ENCODE measurements at regions not wholly inside any gene's neighbourhood (a gene's known extent, or its start where the extent isn't known, plus 50 kb on each side); places are given as distances from the start of the nearest gene placed in this dataset.

- DNase-seq (ENCODE audit: low spot score), result no peak
These were observed 634.5 kb downstream of the LTN1 start for GRCh38 chr21:28358170-28358569.

GRCh38 chr21:28357743-28358142 lies 634.9 kb downstream of the LTN1 start:
- no peak for DNase-seq (ENCODE audit: low spot score)

GRCh38 chr21:28356422-28356821 lies 636.3 kb downstream of the LTN1 start:
- DNase-seq (ENCODE audit: low spot score), result no peak

GRCh38 chr21:28345934-28346333 lies 646.7 kb downstream of the LTN1 start:
- no peak for DNase-seq (ENCODE audit: low spot score)

- DNase-seq (ENCODE audit: low spot score), result no peak
These were observed 647.7 kb downstream of the LTN1 start for GRCh38 chr21:28344985-28345384.

GRCh38 chr21:28342212-28342810 lies 650.4 kb downstream of the LTN1 start:
- DNase-seq (ENCODE audit: low spot score), result no peak

GRCh38 chr21:28339403-28339802 lies 653.3 kb downstream of the LTN1 start:
- no peak for DNase-seq (ENCODE audit: low spot score)

- no peak for DNase-seq (ENCODE audit: low spot score)
These were observed 653.9 kb downstream of the LTN1 start for GRCh38 chr21:28338701-28339305.

GRCh38 chr21:28337315-28337714 lies 655.4 kb downstream of the LTN1 start:
- peak; percentile 53 for DNase-seq (ENCODE audit: low spot score)

- peak; percentile 64 for DNase-seq (ENCODE audit: low spot score)
These were observed 656.4 kb downstream of the LTN1 start for GRCh38 chr21:28336314-28336713.

GRCh38 chr21:28334407-28334806 lies 658.3 kb downstream of the LTN1 start:
- DNase-seq (ENCODE audit: low spot score), result peak; percentile 15

- no peak for DNase-seq (ENCODE audit: low spot score)
These were observed 659.0 kb downstream of the LTN1 start for GRCh38 chr21:28333578-28334075.

- DNase-seq (ENCODE audit: low spot score), result no peak
These were observed 659.9 kb downstream of the LTN1 start for GRCh38 chr21:28332796-28333195.

- no peak for DNase-seq (ENCODE audit: low spot score)
These were observed 667.1 kb downstream of the LTN1 start for GRCh38 chr21:28325618-28326017.

GRCh38 chr21:28324690-28325089 lies 668.0 kb downstream of the LTN1 start:
- no peak for DNase-seq (ENCODE audit: low spot score)

- DNase-seq (ENCODE audit: low spot score), result no peak
These were observed 675.3 kb downstream of the LTN1 start for GRCh38 chr21:28317177-28317950.

GRCh38 chr21:28311411-28312190 lies 681.1 kb downstream of the LTN1 start:
- no peak for DNase-seq (ENCODE audit: low spot score)

- no peak for DNase-seq (ENCODE audit: low spot score)
These were observed 682.0 kb downstream of the LTN1 start for GRCh38 chr21:28310711-28311110.

GRCh38 chr21:28310171-28310685 lies 682.4 kb downstream of the LTN1 start:
- DNase-seq (ENCODE audit: low spot score), result no peak

GRCh38 chr21:28309596-28309995 lies 683.1 kb downstream of the LTN1 start:
- no peak for DNase-seq (ENCODE audit: low spot score)

GRCh38 chr21:28308516-28308915 lies 684.2 kb downstream of the LTN1 start:
- peak; percentile 10 for DNase-seq (ENCODE audit: low spot score)

- DNase-seq (ENCODE audit: low spot score), result no peak
These were observed 692.7 kb downstream of the LTN1 start for GRCh38 chr21:28299946-28300345.

All from A172 (cell line).